ENCODE measurements at regions not wholly inside any gene's neighbourhood (a gene's known extent, or its start where the extent isn't known, plus 50 kb on each side); places are given as distances from the start of the nearest gene placed in this dataset.

DNA sequence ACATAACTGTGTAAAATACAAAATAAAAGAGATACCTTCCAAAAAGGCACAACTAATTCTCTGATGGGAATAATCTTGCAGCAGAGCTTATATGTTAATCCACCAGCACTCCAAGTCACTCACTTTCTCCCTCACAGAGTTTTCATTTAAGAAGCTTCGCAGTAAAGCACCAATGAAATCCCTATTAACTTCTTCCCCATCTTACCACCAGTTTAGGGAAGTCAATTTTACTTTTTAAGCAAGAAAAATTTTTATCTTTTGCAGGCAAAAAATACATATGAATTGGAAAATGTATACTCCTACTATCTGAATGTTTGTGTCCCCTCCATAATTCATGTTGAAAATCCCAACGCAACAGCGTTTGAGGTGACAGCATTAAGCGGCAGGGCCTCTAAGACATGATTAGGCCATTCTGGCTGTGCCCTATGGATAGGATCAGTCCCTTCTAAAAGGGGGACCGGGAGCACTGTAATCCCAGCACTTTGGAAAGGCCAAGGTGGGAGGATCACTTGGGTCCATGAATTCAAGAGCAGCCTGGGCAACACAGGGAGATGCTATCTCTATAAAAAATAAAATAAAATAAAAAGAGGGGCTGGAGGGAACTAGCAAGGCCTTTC, 435.8 kb downstream of the SHQ1 start (continued):
- TF ChIP-seq, protein P1, sequence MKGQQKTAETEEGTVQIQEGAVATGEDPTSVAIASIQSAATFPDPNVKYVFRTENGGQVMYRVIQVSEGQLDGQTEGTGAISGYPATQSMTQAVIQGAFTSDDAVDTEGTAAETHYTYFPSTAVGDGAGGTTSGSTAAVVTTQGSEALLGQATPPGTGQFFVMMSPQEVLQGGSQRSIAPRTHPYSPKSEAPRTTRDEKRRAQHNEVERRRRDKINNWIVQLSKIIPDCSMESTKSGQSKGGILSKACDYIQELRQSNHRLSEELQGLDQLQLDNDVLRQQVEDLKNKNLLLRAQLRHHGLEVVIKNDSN (IDR thresholded peaks at IDR 0.05; ENCODE audit: borderline replicate concordance, low read depth): no peak
- TF ChIP-seq, protein P2, sequence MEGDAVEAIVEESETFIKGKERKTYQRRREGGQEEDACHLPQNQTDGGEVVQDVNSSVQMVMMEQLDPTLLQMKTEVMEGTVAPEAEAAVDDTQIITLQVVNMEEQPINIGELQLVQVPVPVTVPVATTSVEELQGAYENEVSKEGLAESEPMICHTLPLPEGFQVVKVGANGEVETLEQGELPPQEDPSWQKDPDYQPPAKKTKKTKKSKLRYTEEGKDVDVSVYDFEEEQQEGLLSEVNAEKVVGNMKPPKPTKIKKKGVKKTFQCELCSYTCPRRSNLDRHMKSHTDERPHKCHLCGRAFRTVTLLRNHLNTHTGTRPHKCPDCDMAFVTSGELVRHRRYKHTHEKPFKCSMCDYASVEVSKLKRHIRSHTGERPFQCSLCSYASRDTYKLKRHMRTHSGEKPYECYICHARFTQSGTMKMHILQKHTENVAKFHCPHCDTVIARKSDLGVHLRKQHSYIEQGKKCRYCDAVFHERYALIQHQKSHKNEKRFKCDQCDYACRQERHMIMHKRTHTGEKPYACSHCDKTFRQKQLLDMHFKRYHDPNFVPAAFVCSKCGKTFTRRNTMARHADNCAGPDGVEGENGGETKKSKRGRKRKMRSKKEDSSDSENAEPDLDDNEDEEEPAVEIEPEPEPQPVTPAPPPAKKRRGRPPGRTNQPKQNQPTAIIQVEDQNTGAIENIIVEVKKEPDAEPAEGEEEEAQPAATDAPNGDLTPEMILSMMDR (IDR thresholded peaks at IDR 0.05): no peak
- TF ChIP-seq RAD21 (IDR thresholded peaks at IDR 0.05; ENCODE audit: low read length) (no peak), EP300 (IDR thresholded peaks at IDR 0.05; ENCODE audit: borderline replicate concordance in 1 of 2, low read depth in 1 of 2, low read length in 1 of 2) (no peak), TCF12 (IDR thresholded peaks at IDR 0.05) (no peak)
- TF ChIP-seq, protein P3, sequence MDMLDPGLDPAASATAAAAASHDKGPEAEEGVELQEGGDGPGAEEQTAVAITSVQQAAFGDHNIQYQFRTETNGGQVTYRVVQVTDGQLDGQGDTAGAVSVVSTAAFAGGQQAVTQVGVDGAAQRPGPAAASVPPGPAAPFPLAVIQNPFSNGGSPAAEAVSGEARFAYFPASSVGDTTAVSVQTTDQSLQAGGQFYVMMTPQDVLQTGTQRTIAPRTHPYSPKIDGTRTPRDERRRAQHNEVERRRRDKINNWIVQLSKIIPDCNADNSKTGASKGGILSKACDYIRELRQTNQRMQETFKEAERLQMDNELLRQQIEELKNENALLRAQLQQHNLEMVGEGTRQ (IDR thresholded peaks at IDR 0.05; ENCODE audit: borderline replicate concordance, low read depth, low read length): no peak
- TF ChIP-seq, protein P4, sequence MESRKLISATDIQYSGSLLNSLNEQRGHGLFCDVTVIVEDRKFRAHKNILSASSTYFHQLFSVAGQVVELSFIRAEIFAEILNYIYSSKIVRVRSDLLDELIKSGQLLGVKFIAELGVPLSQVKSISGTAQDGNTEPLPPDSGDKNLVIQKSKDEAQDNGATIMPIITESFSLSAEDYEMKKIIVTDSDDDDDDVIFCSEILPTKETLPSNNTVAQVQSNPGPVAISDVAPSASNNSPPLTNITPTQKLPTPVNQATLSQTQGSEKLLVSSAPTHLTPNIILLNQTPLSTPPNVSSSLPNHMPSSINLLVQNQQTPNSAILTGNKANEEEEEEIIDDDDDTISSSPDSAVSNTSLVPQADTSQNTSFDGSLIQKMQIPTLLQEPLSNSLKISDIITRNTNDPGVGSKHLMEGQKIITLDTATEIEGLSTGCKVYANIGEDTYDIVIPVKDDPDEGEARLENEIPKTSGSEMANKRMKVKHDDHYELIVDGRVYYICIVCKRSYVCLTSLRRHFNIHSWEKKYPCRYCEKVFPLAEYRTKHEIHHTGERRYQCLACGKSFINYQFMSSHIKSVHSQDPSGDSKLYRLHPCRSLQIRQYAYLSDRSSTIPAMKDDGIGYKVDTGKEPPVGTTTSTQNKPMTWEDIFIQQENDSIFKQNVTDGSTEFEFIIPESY (IDR thresholded peaks at IDR 0.05; ENCODE audit: borderline replicate concordance, low read depth): no peak

DNA sequence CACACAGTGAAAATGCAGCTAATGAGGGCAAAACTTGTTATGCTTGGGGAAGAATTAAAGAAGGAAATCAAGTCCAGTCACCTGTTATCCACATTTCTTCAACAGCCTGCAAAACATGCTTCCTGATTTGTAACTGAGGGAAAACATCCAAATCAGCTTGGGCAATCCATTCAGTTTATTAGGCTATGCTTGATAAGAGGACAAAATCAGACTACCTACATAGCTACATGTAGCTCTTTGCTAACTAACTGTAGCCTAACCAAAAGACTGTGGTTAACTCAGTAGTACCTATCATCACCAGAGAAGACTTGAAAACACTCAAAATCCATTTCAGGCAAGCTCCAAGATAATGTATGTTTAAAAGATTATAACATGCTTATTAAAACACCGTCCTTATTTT, 436.4 kb downstream of the SHQ1 start:
- CTCF ChIA-PET: interaction anchor here (0.9 kb wide), 1 partner anchor 14 kb away, joined by 3 read pairs; no protein-coding TSS in a partner anchor
- TF ChIP-seq, protein P4 (IDR thresholded peaks at IDR 0.05; ENCODE audit: borderline replicate concordance, low read depth): no peak
- TF ChIP-seq, protein P3 (IDR thresholded peaks at IDR 0.05; ENCODE audit: borderline replicate concordance, low read depth, low read length): no peak
- TF ChIP-seq SMC3 (IDR thresholded peaks at IDR 0.05; ENCODE audit: low read depth, low read length) (no peak), FOXM1 (IDR thresholded peaks at IDR 0.05; ENCODE audit: low read depth) (no peak), EZH2phosphoT487 (IDR thresholded peaks at IDR 0.05; ENCODE audit: borderline replicate concordance, low read depth) (no peak), JUND (IDR thresholded peaks at IDR 0.05) (no peak), FOXJ3 (CRISPR knock-in tag; IDR thresholded peaks at IDR 0.05) (no peak), CHD2 (IDR thresholded peaks at IDR 0.05; ENCODE audit: low read length, partially characterized antibody) (no peak), MXI1 (IDR thresholded peaks at IDR 0.05; ENCODE audit: low read depth, low read length) (no peak), EP300 (IDR thresholded peaks at IDR 0.05; ENCODE audit: borderline replicate concordance in 1 of 2, low read depth in 1 of 2, low read length in 1 of 2) (no peak), GABPA (IDR thresholded peaks at IDR 0.05; ENCODE audit: low read depth) (no peak)
- TF ChIP-seq, protein P5, sequence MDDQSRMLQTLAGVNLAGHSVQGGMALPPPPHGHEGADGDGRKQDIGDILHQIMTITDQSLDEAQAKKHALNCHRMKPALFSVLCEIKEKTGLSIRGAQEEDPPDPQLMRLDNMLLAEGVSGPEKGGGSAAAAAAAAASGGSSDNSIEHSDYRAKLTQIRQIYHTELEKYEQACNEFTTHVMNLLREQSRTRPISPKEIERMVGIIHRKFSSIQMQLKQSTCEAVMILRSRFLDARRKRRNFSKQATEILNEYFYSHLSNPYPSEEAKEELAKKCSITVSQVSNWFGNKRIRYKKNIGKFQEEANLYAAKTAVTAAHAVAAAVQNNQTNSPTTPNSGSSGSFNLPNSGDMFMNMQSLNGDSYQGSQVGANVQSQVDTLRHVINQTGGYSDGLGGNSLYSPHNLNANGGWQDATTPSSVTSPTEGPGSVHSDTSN (IDR thresholded peaks at IDR 0.05): no peak
- TF ChIP-seq, protein P6, sequence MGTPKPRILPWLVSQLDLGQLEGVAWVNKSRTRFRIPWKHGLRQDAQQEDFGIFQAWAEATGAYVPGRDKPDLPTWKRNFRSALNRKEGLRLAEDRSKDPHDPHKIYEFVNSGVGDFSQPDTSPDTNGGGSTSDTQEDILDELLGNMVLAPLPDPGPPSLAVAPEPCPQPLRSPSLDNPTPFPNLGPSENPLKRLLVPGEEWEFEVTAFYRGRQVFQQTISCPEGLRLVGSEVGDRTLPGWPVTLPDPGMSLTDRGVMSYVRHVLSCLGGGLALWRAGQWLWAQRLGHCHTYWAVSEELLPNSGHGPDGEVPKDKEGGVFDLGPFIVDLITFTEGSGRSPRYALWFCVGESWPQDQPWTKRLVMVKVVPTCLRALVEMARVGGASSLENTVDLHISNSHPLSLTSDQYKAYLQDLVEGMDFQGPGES (IDR thresholded peaks at IDR 0.05; ENCODE audit: low read depth, low read length): no peak

More for the DNA sequence above, 436.4 kb downstream of the SHQ1 start:
- Histone ChIP-seq H3K4me3 (ENCODE audit: low read depth in 2 of 2, low read length in 1 of 2) (no peak overlapping the region), H3K9ac (no peak overlapping the region), H3K79me2 (ENCODE audit: insufficient read depth) (peaks cover 96% of the 10 kb centered on the region), H3K36me3 (replicated peaks in 1 of 2; ENCODE audit: control insufficient read depth in 1 of 2, insufficient read depth in 2 of 2, low read length in 1 of 2) (no peaks in the 10 kb centered on the region), H2AFZ (ENCODE audit: low read depth) (no peak overlapping the region), H3F3A (replicated peaks; ENCODE audit: insufficient read depth) (no peaks in the 10 kb centered on the region), H3K27me3 (ENCODE audit: insufficient read depth) (no peaks in the 10 kb centered on the region), H3K27ac (ENCODE audit: low read depth in 2 of 2, low read length in 1 of 2) (no peak overlapping the region; a peak in 1 of 4 replicates), H3K9me3 (no peaks in the 10 kb centered on the region), H3K4me1 (ENCODE audit: control insufficient read depth in 1 of 2, insufficient read depth in 2 of 2, low read depth in 1 of 2, low read length in 1 of 2) (peaks cover 0 to 11% of the 10 kb centered on the region in 2 experiments; a peak in 2 of 4 replicates), H3K9me2 (no peaks in the 10 kb centered on the region), H4K20me1 (ENCODE audit: insufficient read depth) (peaks cover 93% of the 10 kb centered on the region), H3K4me2 (no peak overlapping the region)
- WGBS (ENCODE audit: low lambda C conversion rate): 85% methylated on average over 1 of the region's 1 CpG
- POLR2A ChIA-PET: no interaction called here
- DNase-seq: no peak
